Activated naive CD4-positive, alpha-beta T cell treated with anti-CD3 and anti-CD28 coated beads, Interleukin-2, amount 10 ng/mL, durations not matched to agents 7 days and 5 days (primary cell): ENCODE measurements at regions not wholly inside any gene's neighbourhood (a gene's known extent, or its start where the extent isn't known, plus 50 kb on each side); places are given as distances from the start of the nearest gene placed in this dataset.

Source experiments
- CTCF ChIA-PET: fragments of 350-600 bp; sonication (Branson Sonifier 250); formaldehyde crosslinking; loops from one replicate; lab custom pipeline; 2021; ENCODE audit warnings: antibody characterized with exemption; lab: Charles Lee
- DNase-seq: peaks from one replicate; pipeline ENCODE4 v3.0.0-alpha.2; 2020
- H3K27ac Mint-ChIP-seq: one replicate; pipeline ENCODE4 v1.8.0; 2021; ENCODE audit warnings: mild to moderate bottlenecking, moderate library complexity, mixed read lengths
- H3K27me3 Mint-ChIP-seq: one replicate; pipeline ENCODE4 v1.8.0; 2021; ENCODE audit warnings: mild to moderate bottlenecking, mixed read lengths
- H3K36me3 Mint-ChIP-seq: one replicate; pipeline ENCODE4 v1.8.0; 2021; ENCODE audit warnings: mixed read lengths
- H3K4me1 Mint-ChIP-seq: one replicate; pipeline ENCODE4 v1.8.0; 2021; ENCODE audit warnings: mixed read lengths
- H3K4me3 Mint-ChIP-seq: one replicate; pipeline ENCODE4 v1.8.0; 2021; ENCODE audit warnings: mild to moderate bottlenecking, moderate library complexity, mixed read lengths
- H3K9me3 Mint-ChIP-seq: one replicate; pipeline ENCODE4 v1.8.0; 2021; ENCODE audit warnings: mixed read lengths

GRCh38 chr22:27686534-27686933, 115.0 kb downstream of the MN1 start:
- H3K9me3 Mint-ChIP-seq: no peaks in the 10 kb centered on the region
- CTCF ChIA-PET: no interaction called here
- no peaks in the 10 kb centered on the region for H3K36me3 Mint-ChIP-seq
- H3K27ac Mint-ChIP-seq: no peak overlapping the region
- no peaks in the 10 kb centered on the region for H3K4me1 Mint-ChIP-seq
- no peak overlapping the region for H3K4me3 Mint-ChIP-seq
- H3K27me3 Mint-ChIP-seq: no peaks in the 10 kb centered on the region
- no peak for DNase-seq

DNA sequence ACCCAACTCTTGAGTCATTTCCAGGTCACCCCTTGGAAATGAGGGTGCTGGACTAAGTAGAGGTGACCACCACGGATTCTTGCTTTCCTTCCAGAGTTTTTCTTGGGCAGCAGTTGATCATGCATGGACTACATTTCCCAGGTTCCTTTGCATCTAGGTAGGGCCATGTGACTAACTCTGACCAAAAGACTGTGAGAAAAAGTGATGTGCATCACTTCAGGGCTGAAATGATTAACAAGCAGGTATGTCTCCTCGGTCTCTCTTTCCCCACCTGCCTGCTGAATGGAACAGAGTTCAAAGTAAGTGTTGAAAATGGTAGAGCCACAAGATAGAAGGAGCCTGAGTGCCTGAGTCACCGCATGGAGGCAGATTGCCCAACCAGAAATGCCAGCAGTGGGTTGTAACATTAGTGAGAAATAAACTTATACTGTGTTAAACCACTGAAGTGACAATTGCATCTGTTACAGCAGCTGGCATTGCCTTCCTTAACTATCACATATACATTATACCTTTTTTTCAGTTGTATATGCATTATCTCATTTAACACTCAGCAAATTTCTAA, 113.5 kb downstream of the MN1 start:
- H3K36me3 Mint-ChIP-seq: no peaks in the 10 kb centered on the region
- no peak for DNase-seq
- H3K4me3 Mint-ChIP-seq: no peak overlapping the region
- CTCF ChIA-PET: no interaction called here
- no peak overlapping the region for H3K27ac Mint-ChIP-seq
- no peaks in the 10 kb centered on the region for H3K4me1 Mint-ChIP-seq
- H3K9me3 Mint-ChIP-seq: no peaks in the 10 kb centered on the region
- no peaks in the 10 kb centered on the region for H3K27me3 Mint-ChIP-seq

GRCh38 chr22:27689664-27690063, 111.9 kb downstream of the MN1 start:
- H3K4me1 Mint-ChIP-seq: no peaks in the 10 kb centered on the region
- no peak overlapping the region for H3K27ac Mint-ChIP-seq
- H3K27me3 Mint-ChIP-seq: no peaks in the 10 kb centered on the region
- H3K4me3 Mint-ChIP-seq: no peak overlapping the region
- no peak for DNase-seq
- no peaks in the 10 kb centered on the region for H3K36me3 Mint-ChIP-seq
- CTCF ChIA-PET: no interaction called here
- H3K9me3 Mint-ChIP-seq: no peaks in the 10 kb centered on the region

DNA sequence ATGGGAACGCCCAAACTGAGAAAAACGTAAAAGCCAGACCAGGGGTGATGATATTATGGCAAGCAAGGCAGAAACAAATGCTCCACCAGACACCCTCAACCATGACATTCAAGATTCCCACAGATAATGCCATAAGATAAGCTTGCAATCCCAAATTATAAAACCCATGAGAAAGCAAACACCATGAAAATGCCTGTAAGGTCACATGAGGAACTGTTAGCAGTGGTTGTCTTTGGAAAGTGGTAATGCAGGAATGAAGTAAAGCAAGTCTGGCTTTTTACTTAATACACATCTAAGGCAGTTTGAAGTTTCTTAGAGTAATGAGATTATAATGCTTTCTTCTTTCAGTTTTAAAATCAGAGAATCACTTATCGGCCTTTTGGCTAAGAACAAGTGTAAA, 111.0 kb downstream of the MN1 start:
- Mint-ChIP-seq H3K27ac (no peak overlapping the region), H3K4me3 (no peak overlapping the region), H3K4me1 (no peaks in the 10 kb centered on the region), H3K9me3 (peaks cover 2% of the 10 kb centered on the region), H3K27me3 (no peaks in the 10 kb centered on the region), H3K36me3 (no peaks in the 10 kb centered on the region)
- DNase-seq: no peak
- CTCF ChIA-PET: no interaction called here

DNA sequence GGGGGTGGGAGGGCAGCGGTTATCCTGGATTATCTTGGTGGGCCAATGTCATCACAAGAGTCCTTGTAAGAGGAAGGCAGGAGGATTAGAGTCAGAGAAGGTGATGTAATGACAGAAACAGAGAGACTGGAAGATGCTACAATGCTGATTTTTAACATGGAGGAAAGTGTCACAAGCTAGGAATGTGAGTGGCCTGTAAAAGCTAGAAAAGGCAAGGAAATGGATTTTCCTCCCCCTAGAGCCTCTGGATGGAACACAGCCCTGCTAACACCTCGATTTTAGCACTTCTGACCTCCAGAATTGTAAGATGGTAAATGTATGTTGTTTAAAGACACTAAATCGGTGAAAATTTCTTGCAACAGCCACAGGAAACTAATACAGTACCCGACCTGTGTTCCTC, 109.3 kb downstream of the MN1 start:
- Mint-ChIP-seq H3K9me3 (peaks cover 8% of the 10 kb centered on the region), H3K27me3 (no peaks in the 10 kb centered on the region), H3K27ac (no peak overlapping the region), H3K4me1 (no peaks in the 10 kb centered on the region), H3K36me3 (no peaks in the 10 kb centered on the region), H3K4me3 (no peak overlapping the region)
- CTCF ChIA-PET: no interaction called here
- no peak for DNase-seq

DNA sequence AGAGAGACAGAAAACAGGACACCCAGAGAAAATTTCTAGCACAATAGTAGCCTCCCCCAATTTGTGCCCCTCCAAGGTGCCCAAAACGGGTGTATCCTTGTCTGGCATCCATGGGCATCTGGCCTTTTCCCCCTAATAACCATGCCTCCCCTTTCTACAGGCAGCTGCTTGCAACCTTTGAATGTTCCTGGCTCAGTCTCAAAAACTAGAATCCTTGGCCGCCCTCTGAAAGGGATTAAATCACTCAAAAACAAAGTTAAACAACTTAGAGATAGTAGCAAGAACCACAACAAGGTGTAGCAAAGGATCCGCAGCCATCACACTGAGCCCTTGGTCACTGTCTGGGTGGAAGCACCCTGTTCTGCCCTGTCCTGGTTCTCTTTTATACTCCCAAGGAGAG, 105.6 kb downstream of the MN1 start:
- CTCF ChIA-PET: no interaction called here
- no peak for DNase-seq
- Mint-ChIP-seq H3K9me3 (peaks cover 12% of the 10 kb centered on the region), H3K4me1 (no peaks in the 10 kb centered on the region), H3K36me3 (no peaks in the 10 kb centered on the region), H3K27ac (no peak overlapping the region), H3K4me3 (no peak overlapping the region), H3K27me3 (no peaks in the 10 kb centered on the region)

DNA sequence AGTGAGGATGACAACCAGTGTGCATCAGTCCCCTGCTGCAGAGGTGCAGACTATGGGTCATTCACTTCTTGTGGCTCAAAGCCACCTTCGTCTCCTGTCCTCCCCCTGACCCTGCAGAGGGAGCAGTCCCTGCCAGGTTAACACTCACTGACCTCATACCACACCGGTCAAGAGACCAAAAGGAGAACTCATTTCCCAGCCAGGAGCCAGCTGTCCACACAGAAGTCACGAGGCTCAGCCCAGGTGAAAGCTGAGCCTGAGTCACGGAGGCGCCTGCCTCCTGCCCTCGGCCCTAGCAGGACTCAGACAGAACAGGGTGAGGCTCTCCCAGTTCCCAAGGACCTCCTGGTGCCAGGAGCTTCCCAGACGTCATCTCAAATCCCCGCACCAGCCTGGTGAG, 103.7 kb downstream of the MN1 start:
- H3K4me3 Mint-ChIP-seq: no peak overlapping the region
- H3K9me3 Mint-ChIP-seq: peaks cover 12% of the 10 kb centered on the region
- no peaks in the 10 kb centered on the region for H3K36me3 Mint-ChIP-seq
- no peak overlapping the region for H3K27ac Mint-ChIP-seq
- CTCF ChIA-PET: no interaction called here
- H3K27me3 Mint-ChIP-seq: no peaks in the 10 kb centered on the region
- no peaks in the 10 kb centered on the region for H3K4me1 Mint-ChIP-seq
- no peak for DNase-seq
